ENCODE measurements at regions not wholly inside any gene's neighbourhood (a gene's known extent, or its start where the extent isn't known, plus 50 kb on each side); places are given as distances from the start of the nearest gene placed in this dataset.

- TF ChIP-seq POLR2A (IDR thresholded peaks at IDR 0.05) (no peak), POLR2AphosphoS5 (IDR thresholded peaks at IDR 0.05) (no peak)
Measured at GRCh38 chr21:45341779-45342178, 54.1 kb upstream of the POFUT2 start.

Measured in prostate gland (tissue), 1 donor.